ENCODE measurements at regions not wholly inside any gene's neighbourhood (a gene's known extent, or its start where the extent isn't known, plus 50 kb on each side); places are given as distances from the start of the nearest gene placed in this dataset.
"Not testable (repeated sequence)": the region's sequence is repeated elsewhere in the genome, so short reads cannot be mapped to it uniquely, and the experiment has no call there.

- not testable (repeated sequence) for TF ChIP-seq CTCF, POLR2A (IDR thresholded peaks at IDR 0.05)
These were observed 3073.7 kb downstream of the RPIA start for GRCh38 chr2:91765018-91765754.

All from testis (tissue), 2 donors.